Activated CD4-positive, CD25-positive, alpha-beta regulatory T cell treated with anti-CD3 and anti-CD28 coated beads, Interleukin-2, amount 50 U/mL, for 24 hours (primary cell): ENCODE measurements at regions not wholly inside any gene's neighbourhood (a gene's known extent, or its start where the extent isn't known, plus 50 kb on each side); places are given as distances from the start of the nearest gene placed in this dataset.
"Not testable (repeated sequence)": the region's sequence is repeated elsewhere in the genome, so short reads cannot be mapped to it uniquely, and the experiment has no call there.

ENCODE experiments used
- ATAC-seq, 2 donors: fragments of 150-1000 bp; cut with Tn5 transposase; one replicate each; pipeline ENCODE4 v1.10.0; 2021; ENCODE audit warnings: mild to moderate bottlenecking in 1 of 2, moderate library complexity in 1 of 2

DNA sequence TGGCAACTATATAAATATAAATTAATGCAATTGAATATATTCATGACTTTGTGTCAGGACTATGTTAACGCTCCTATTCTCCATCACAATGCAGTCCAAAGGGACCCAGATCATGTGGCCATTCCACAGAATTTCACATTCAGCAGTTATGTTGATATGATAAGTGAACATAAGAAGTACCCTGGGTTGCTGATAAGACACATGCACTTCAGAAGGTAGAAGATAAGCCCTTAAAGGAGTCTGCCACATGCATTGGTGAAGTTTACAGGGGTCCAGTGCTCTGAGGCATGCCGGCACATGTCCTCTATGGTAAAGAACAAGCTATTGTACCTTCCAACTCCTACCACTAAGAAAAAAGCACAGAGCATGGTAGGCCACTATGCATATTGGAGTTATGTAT, 76.4 kb downstream of the PHAX start:
- no peak for ATAC-seq

DNA sequence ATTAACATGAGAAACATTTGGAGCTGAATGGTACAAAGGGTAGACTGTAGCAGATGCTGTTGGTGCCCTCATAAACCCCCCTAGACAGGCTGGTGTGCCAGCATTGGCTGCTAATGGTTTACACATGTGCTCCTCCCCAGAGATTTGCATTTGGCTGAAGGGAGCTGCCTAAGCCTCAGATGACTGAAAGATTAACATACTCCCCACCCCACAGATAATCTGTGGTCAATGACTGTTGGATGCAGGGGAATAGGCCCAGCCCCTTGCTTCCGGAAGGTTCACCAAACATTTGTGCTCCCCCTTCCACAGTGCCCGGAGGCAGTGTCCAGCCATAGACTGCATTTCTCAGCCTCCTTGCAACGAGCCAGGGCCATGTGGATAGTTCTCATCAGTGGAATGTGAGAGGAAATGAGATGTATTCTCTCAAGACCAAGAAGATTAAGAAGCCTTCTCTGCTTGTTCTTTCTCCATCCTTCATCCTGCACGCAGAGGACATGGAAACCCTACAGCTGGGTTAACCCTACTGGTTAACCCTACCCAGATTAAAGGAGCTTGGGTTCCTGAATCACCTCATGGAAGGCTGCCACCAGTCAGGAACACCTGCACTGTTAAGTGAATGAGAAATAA, 79.6 kb downstream of the PHAX start:
- no peak for ATAC-seq

GRCh38 chr5:126681314-126681713, 80.6 kb downstream of the PHAX start:
- ATAC-seq = not testable (repeated sequence)

DNA sequence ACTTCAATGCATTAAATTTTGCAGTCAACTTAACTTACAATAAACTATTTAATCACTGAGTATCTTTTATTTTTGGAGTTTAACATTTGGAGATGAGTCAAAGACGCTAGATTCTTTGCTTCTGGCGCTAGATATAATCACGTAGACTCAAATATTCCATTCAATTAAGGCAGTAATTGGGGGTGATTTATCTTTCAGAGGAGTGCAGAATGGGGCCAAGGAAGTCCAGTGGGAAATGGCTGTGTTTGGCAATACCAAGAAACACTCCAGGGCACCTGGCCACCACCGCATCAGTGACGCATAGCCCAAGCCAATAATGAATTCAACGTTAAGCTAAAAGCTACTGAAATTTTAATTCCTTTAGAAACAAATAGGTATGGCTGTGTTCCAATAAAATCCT, 81.2 kb downstream of the PHAX start:
- ATAC-seq = no peak

GRCh38 chr5:126682856-126683255, 82.1 kb downstream of the PHAX start:
- ATAC-seq = no peak

- ATAC-seq = no peak
Measured at GRCh38 chr5:126683912-126684311, 83.2 kb downstream of the PHAX start.

- peak; percentile 78 to 89 for ATAC-seq
Measured at GRCh38 chr5:126684656-126685442, 84.1 kb downstream of the PHAX start.

DNA sequence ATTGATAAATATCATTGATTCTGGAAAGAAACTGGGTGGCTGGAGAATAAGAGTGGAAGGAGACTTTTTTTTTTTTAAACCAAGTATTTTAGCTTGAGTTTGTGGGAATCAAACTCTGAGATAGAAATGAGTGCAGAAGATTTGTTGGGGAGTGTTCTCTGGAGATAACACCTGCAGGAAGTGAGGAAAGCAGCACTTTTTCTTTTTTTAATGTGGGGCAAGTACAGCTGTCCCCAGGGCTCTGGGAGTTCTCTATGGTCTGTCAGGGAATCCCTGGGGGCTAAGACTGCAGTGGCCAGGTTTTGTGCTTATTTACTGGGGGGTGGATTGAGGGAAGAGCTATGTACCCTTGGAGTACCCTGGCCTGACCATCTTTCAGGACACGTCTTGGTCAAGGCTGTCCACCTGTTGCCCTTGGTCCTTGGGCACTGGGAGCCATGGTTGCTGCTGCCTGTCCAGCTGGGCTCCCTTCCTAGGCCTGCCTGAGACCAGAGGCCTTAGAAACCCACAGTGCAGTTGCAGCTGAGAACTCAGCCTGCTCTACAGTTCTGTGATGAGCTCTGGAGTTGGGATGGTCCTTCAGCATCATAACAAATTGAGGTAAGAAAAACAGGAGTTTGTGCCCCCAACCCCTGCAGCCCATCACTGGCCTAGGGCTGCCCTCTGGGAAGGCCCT, 85.8 kb downstream of the PHAX start:
- ATAC-seq = no peak

GRCh38 chr5:126692971-126693370, 84.0 kb upstream of the LMNB1 start:
- ATAC-seq = no peak

- ATAC-seq = no peak
Measured at GRCh38 chr5:126693806-126694205, 83.1 kb upstream of the LMNB1 start.

DNA sequence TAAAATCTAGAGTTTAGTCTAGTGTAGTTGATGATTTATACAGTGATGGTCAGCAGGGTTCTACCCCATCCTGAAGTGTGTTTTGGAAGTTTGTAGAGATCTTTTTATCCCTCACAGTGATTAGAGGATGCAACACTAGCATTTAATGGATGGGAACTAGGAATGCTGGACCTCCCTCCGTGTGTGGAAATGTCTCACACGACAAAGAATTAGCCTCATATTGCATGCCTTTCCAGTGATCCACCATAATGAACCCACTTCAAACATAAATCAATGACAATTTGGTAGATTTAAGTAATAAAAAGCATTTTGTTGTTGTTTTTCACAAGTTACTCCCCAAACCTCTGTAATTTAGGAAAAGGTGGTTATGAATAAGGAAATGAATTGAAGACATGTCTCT, 82.5 kb upstream of the LMNB1 start:
- ATAC-seq = no peak

DNA sequence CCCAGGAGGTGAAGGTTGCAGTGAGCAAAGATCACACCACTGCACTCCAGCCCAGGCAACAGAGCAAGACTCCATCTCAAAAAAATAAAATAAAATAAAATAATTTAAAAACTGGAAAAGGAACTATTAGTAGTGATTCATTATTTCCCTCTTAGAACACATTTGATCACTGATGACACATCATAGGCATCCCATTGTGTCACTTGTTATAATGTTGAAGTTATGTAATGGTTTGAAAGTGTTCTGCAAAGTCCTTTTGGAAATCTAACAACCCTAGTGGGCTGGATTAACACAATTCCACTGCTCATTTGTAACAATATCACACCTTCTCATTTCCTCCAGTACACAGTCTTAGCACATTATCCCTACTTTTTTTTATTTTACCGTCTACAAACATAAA, 81.8 kb upstream of the LMNB1 start:
- no peak for ATAC-seq

DNA sequence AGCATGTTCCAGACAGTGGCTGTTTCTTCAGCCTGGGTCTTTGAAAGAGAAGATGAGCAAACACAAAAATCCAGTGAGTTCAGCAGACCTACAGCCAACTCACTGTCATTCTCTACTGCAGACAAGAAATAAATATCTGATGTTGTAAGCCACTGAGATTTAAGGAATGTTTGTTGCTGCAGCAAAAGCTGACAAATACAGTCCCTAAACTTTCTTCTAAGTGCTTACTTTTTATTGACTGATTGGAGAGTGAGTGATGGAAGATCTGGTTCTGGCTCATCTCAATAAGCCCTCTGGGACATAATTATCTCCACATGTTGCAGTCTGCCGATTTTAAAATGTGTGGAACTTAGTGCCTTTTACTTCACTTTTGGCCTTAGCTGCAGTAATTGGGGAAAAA, 69.9 kb upstream of the LMNB1 start:
- no peak for ATAC-seq

DNA sequence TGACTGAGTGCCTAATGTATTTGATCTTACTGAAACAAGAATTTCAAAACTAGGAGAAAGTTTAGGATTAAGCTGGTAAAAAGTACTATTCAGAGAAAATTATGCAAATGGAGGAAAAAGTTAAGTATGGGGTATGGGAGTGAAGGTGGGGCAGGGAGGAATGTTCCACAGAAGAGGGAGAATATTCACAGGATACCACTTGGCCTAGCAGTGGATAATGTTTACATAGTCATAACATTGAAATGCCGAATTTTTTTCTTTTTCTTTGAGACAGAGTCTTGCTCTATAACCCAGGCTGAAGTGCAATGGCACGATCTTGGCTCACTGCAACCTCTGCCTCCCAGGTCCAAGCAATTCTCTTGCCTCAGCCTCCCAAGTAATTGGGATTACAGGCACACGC, 61.2 kb upstream of the LMNB1 start:
- ATAC-seq = no peak

- no peak for ATAC-seq
Measured at GRCh38 chr5:126716861-126717260, 60.1 kb upstream of the LMNB1 start.

DNA sequence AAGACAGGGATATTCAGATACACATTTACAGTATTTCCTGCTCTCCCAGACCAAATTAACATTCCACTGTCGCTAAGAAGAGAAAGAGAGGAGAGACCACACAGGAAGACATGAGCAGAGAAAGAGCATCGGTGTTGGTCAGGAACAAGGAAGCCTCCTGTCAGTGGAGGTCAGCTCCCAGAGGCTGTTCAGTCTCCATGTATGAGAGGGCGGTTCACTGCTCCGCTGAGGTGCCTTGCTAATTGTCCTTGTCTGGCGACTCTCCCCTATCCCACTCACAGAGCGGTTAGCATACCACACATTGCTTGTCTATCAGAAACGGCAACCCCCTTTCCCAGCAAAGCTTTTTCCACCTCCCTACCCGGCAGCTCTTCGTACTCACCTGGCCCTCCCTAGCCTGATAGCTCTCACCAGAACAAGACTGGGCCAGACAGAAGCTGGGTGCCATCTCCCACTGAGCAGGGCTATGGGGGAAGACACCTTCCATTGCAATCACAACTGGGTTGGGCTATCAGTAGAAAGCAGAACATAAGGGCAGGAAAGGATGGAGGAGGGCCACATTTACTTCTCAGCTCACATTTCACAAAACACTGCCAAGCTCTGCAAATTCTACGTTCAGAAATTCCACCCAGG, 58.6 kb upstream of the LMNB1 start:
- ATAC-seq = no peak

DNA sequence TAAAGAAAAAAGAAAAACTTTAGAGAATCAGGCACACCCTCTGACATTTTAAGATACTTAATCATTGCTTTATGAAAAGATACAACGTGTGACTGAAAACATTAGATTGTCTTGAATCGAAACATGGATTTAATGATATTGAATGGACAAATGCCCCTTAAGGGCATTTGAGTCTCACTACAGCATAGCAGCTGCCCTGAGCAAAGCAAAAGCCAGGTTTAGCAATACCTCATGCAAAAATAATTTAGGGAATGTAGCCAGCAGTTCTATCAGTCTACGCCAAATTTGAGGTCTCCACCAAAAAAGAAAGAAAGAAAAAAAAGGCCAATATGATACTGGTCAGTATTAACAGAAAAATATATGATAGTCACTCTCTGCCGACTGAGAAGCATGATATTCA, 56.6 kb upstream of the LMNB1 start:
- no peak for ATAC-seq

DNA sequence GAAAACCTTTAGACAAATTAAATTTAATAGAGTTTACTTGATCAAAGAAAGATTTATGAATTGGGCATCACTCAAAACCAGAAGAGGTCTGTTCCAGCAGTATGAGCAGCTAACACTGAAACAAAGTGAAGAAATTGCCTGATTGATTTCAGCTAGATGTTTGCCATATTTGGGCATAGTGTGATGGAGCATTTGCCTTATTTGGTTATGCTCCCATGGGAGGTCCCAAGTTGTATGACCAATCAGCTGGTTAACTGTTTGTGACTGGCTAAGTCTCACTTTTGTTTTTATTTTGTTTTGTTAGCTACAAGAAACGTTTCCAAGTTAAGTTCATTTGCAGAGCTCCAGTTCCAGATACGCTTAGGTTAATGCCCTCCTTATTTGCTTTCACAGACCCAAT, 53.3 kb upstream of the LMNB1 start:
- ATAC-seq = peak in 1 of 2 donors; percentile 13
